ENCODE measurements at regions not wholly inside any gene's neighbourhood (a gene's known extent, or its start where the extent isn't known, plus 50 kb on each side); places are given as distances from the start of the nearest gene placed in this dataset.

- no peak for TF ChIP-seq GABPA (IDR thresholded peaks at IDR 0.05; ENCODE audit: borderline replicate concordance, insufficient read depth, low read length)
- TF ChIP-seq CEBPB (IDR thresholded peaks at IDR 0.05; ENCODE audit: low read depth, low read length) = no peak
- no peak for TF ChIP-seq EP300 (IDR thresholded peaks at IDR 0.05; ENCODE audit: borderline replicate concordance in 1 of 2, low read depth in 2 of 2, low read length in 2 of 2)
- TF ChIP-seq RAD21 (IDR thresholded peaks at IDR 0.05 in 1 of 2, conservative IDR thresholded peaks at IDR 0.05 in 1 of 2; ENCODE audit: low read depth in 2 of 2, low read length in 2 of 2) = no peak
- no peak for TF ChIP-seq YY1 (IDR thresholded peaks at IDR 0.05; ENCODE audit: low read depth, low read length)
Observed at GRCh38 chr17:27973258-27974044, 69.0 kb upstream of the NLK start (continued).
